ENCODE measurements at regions not wholly inside any gene's neighbourhood (a gene's known extent, or its start where the extent isn't known, plus 50 kb on each side); places are given as distances from the start of the nearest gene placed in this dataset.

- no peaks in the 10 kb centered on the region for H3K9me3 Mint-ChIP-seq
- H3K4me3 ChIP-seq = no peak overlapping the region
- H3K4me3 Mint-ChIP-seq = no peak overlapping the region
- no peaks in the 10 kb centered on the region for H3K36me3 ChIP-seq (ENCODE audit: insufficient read depth)
- H3K36me3 Mint-ChIP-seq (ENCODE audit: low read depth) = no peaks in the 10 kb centered on the region
- peaks cover 21% of the 10 kb centered on the region for H3K4me1 Mint-ChIP-seq
- TF ChIP-seq, protein P1, sequence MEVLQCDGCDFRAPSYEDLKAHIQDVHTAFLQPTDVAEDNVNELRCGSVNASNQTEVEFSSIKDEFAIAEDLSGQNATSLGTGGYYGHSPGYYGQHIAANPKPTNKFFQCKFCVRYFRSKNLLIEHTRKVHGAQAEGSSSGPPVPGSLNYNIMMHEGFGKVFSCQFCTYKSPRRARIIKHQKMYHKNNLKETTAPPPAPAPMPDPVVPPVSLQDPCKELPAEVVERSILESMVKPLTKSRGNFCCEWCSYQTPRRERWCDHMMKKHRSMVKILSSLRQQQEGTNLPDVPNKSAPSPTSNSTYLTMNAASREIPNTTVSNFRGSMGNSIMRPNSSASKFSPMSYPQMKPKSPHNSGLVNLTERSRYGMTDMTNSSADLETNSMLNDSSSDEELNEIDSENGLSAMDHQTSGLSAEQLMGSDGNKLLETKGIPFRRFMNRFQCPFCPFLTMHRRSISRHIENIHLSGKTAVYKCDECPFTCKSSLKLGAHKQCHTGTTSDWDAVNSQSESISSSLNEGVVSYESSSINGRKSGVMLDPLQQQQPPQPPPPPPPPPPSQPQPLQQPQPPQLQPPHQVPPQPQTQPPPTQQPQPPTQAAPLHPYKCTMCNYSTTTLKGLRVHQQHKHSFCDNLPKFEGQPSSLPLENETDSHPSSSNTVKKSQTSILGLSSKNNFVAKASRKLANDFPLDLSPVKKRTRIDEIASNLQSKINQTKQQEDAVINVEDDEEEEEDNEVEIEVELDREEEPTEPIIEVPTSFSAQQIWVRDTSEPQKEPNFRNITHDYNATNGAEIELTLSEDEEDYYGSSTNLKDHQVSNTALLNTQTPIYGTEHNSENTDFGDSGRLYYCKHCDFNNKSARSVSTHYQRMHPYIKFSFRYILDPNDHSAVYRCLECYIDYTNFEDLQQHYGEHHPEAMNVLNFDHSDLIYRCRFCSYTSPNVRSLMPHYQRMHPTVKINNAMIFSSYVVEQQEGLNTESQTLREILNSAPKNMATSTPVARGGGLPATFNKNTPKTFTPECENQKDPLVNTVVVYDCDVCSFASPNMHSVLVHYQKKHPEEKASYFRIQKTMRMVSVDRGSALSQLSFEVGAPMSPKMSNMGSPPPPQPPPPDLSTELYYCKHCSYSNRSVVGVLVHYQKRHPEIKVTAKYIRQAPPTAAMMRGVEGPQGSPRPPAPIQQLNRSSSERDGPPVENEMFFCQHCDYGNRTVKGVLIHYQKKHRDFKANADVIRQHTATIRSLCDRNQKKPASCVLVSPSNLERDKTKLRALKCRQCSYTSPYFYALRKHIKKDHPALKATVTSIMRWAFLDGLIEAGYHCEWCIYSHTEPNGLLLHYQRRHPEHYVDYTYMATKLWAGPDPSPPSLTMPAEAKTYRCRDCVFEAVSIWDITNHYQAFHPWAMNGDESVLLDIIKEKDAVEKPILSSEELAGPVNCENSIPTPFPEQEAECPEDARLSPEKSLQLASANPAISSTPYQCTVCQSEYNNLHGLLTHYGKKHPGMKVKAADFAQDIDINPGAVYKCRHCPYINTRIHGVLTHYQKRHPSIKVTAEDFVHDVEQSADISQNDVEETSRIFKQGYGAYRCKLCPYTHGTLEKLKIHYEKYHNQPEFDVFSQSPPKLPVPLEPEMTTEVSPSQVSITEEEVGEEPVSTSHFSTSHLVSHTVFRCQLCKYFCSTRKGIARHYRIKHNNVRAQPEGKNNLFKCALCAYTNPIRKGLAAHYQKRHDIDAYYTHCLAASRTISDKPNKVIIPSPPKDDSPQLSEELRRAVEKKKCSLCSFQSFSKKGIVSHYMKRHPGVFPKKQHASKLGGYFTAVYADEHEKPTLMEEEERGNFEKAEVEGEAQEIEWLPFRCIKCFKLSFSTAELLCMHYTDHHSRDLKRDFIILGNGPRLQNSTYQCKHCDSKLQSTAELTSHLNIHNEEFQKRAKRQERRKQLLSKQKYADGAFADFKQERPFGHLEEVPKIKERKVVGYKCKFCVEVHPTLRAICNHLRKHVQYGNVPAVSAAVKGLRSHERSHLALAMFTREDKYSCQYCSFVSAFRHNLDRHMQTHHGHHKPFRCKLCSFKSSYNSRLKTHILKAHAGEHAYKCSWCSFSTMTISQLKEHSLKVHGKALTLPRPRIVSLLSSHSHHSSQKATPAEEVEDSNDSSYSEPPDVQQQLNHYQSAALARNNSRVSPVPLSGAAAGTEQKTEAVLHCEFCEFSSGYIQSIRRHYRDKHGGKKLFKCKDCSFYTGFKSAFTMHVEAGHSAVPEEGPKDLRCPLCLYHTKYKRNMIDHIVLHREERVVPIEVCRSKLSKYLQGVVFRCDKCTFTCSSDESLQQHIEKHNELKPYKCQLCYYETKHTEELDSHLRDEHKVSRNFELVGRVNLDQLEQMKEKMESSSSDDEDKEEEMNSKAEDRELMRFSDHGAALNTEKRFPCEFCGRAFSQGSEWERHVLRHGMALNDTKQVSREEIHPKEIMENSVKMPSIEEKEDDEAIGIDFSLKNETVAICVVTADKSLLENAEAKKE (CRISPR knock-in tag; IDR thresholded peaks at IDR 0.05) = no peak
- no peak for TF ChIP-seq ZNF331 (CRISPR knock-in tag; IDR thresholded peaks at IDR 0.05; ENCODE audit: low read depth)
- no peak for TF ChIP-seq EZH2 (IDR thresholded peaks at IDR 0.05; ENCODE audit: low read depth, unreplicated experiment)
- no peak for TF ChIP-seq NANOG (IDR thresholded peaks at IDR 0.05; ENCODE audit: borderline replicate concordance)
- no peak for TF ChIP-seq ZNF114 (CRISPR knock-in tag; IDR thresholded peaks at IDR 0.05)
- no peak for TF ChIP-seq STAT1 (IDR thresholded peaks at IDR 0.05; ENCODE audit: unreplicated experiment)
- TF ChIP-seq JUNB (IDR thresholded peaks at IDR 0.05; ENCODE audit: unreplicated experiment) = no peak
- no peak for TF ChIP-seq CREB1 (CRISPR knock-in tag; IDR thresholded peaks at IDR 0.05; ENCODE audit: low read depth)
- TF ChIP-seq CTCF (conservative IDR thresholded peaks at IDR 0.05; ENCODE audit: low read depth in 2 of 2) = no peak
- no peak for TF ChIP-seq EZH2phosphoT487 (IDR thresholded peaks at IDR 0.05; ENCODE audit: unreplicated experiment)
- TF ChIP-seq POLR2AphosphoS5 (IDR thresholded peaks at IDR 0.05; ENCODE audit: low read depth) = no peak
- no peak for TF ChIP-seq ETS1 (IDR thresholded peaks at IDR 0.05)
- TF ChIP-seq REST (IDR thresholded peaks at IDR 0.05; ENCODE audit: unreplicated experiment) = no peak
- H4K20me1 ChIP-seq (replicated peaks; ENCODE audit: insufficient read depth) = no peaks in the 10 kb centered on the region
- no peaks in the 10 kb centered on the region for H3K27me3 ChIP-seq (ENCODE audit: insufficient read depth)
- H3K27ac ChIP-seq (ENCODE audit: low read depth) = no peak overlapping the region
- H3K27ac Mint-ChIP-seq = no peak overlapping the region
- no peak for DNase-seq (ENCODE audit: low spot score)
- H3K79me2 ChIP-seq (replicated peaks; ENCODE audit: insufficient read depth) = no peaks in the 10 kb centered on the region
- H3K4me2 ChIP-seq = no peak overlapping the region
- peaks cover 17% of the 10 kb centered on the region; the same call in 1 of the 2 replicates for H3K9me2 ChIP-seq (ENCODE audit: insufficient read depth)
- no peak for ATAC-seq
- no peaks in the 10 kb centered on the region for H3K27me3 Mint-ChIP-seq (ENCODE audit: insufficient read depth, low read depth, poor library complexity)
- H2AFZ ChIP-seq = no peak overlapping the region
- no peaks in the 10 kb centered on the region for H3F3A ChIP-seq (replicated peaks; ENCODE audit: low read depth)
- no peaks in the 10 kb centered on the region for H3K4me1 ChIP-seq (ENCODE audit: insufficient read depth)
These were observed 648.6 kb upstream of the CAMK1G start for GRCh38 chr1:208934933-208935332.

All from GM23338 (cell line).